ENCODE measurements at regions not wholly inside any gene's neighbourhood (a gene's known extent, or its start where the extent isn't known, plus 50 kb on each side); places are given as distances from the start of the nearest gene placed in this dataset.

GRCh38 chr18:78796693-78797455 is 182.7 kb upstream of the SALL3 start:
- H3K27me3 ChIP-seq (ENCODE audit: control insufficient read depth in 3 of 3, insufficient read depth in 3 of 3, low read depth in 1 of 3, low read length in 3 of 3): no peaks in the 10 kb centered on the region
- no peak overlapping the region for H2BK5ac ChIP-seq (ENCODE audit: low read length)
- no peaks in the 10 kb centered on the region for H3K9me3 ChIP-seq (replicated peaks in 1 of 2; ENCODE audit: control insufficient read depth in 2 of 2, insufficient read depth in 1 of 2, low read depth in 1 of 2, low read length in 2 of 2)
- no peak overlapping the region for H3K23ac ChIP-seq (ENCODE audit: low read depth, low read length, poor library complexity)
- no CpG with 5 or more reads among the region's 67 CpGs for WGBS, 2 donors (ENCODE audit: extremely low coverage in 2 of 2, insufficient read length in 2 of 2, insufficient replicate concordance in 1 of 2)
- H2AK5ac ChIP-seq (ENCODE audit: low read depth, low read length): no peak overlapping the region
- peak overlapping the region; percentile 5 for H3K18ac ChIP-seq (ENCODE audit: low read length)
- peak overlapping the region in 1 of 2 donors; percentile 23 for H3K4me3 ChIP-seq (ENCODE audit: low read length in 2 of 2)
- no peak overlapping the region for H2AFZ ChIP-seq (ENCODE audit: low read length)
- H2BK15ac ChIP-seq (ENCODE audit: low read length): no peak overlapping the region
- H3K36me3 ChIP-seq (replicated peaks in 1 of 2; ENCODE audit: control insufficient read depth in 2 of 2, insufficient read depth in 2 of 2, low read length in 2 of 2): no peaks in the 10 kb centered on the region
- no peak overlapping the region for H3K9ac ChIP-seq (ENCODE audit: low read depth, low read length, poor library complexity)
- no peak overlapping the region for H3K27ac ChIP-seq (replicated peaks; ENCODE audit: low read length)
- H3K14ac ChIP-seq (ENCODE audit: low read length): no peak overlapping the region
- H4K8ac ChIP-seq (ENCODE audit: low read depth, low read length): no peak overlapping the region
- H2BK12ac ChIP-seq (ENCODE audit: low read length): no peak overlapping the region
- no peak overlapping the region for H3K4me2 ChIP-seq (ENCODE audit: insufficient read depth, low read length, poor library complexity, severe bottlenecking)
- H3K4me1 ChIP-seq (ENCODE audit: control insufficient read depth in 2 of 2, insufficient read depth in 1 of 2, low read depth in 1 of 2, low read length in 2 of 2): no peaks in the 10 kb centered on the region
- no peak for DNase-seq (ENCODE audit: low spot score)
- no peak overlapping the region for H3K4ac ChIP-seq (ENCODE audit: low read length)
- H3K79me1 ChIP-seq (ENCODE audit: low read depth, low read length): no peaks in the 10 kb centered on the region
- H4K91ac ChIP-seq (ENCODE audit: low read depth, low read length, poor library complexity): no peak overlapping the region
- H2BK120ac ChIP-seq (ENCODE audit: low read depth, low read length): no peak overlapping the region

- no CpG with 5 or more reads among the region's 11 CpGs for WGBS, 2 donors (ENCODE audit: extremely low coverage in 2 of 2, insufficient read length in 2 of 2, insufficient replicate concordance in 1 of 2)
- Histone ChIP-seq H3K4ac (ENCODE audit: low read length) (no peak overlapping the region), H2AK5ac (ENCODE audit: low read depth, low read length) (no peak overlapping the region), H3K4me2 (ENCODE audit: insufficient read depth, low read length, poor library complexity, severe bottlenecking) (no peak overlapping the region), H3K36me3 (replicated peaks in 1 of 2; ENCODE audit: control insufficient read depth in 2 of 2, insufficient read depth in 2 of 2, low read length in 2 of 2) (no peaks in the 10 kb centered on the region), H3K9ac (ENCODE audit: low read depth, low read length, poor library complexity) (no peak overlapping the region), H4K91ac (ENCODE audit: low read depth, low read length, poor library complexity) (no peak overlapping the region), H2BK5ac (ENCODE audit: low read length) (no peak overlapping the region), H3K18ac (ENCODE audit: low read length) (no peak overlapping the region), H2BK120ac (ENCODE audit: low read depth, low read length) (no peak overlapping the region), H3K9me3 (replicated peaks in 1 of 2; ENCODE audit: control insufficient read depth in 2 of 2, insufficient read depth in 1 of 2, low read depth in 1 of 2, low read length in 2 of 2) (no peaks in the 10 kb centered on the region), H3K14ac (ENCODE audit: low read length) (no peak overlapping the region), H3K27me3 (ENCODE audit: control insufficient read depth in 3 of 3, insufficient read depth in 3 of 3, low read depth in 1 of 3, low read length in 3 of 3) (no peaks in the 10 kb centered on the region), H4K8ac (ENCODE audit: low read depth, low read length) (no peak overlapping the region), H3K4me3 (ENCODE audit: low read length in 2 of 2) (no peak overlapping the region), H3K23ac (ENCODE audit: low read depth, low read length, poor library complexity) (no peak overlapping the region), H2AFZ (ENCODE audit: low read length) (no peak overlapping the region), H3K79me1 (ENCODE audit: low read depth, low read length) (no peaks in the 10 kb centered on the region), H2BK15ac (ENCODE audit: low read length) (no peak overlapping the region), H3K4me1 (ENCODE audit: control insufficient read depth in 2 of 2, insufficient read depth in 1 of 2, low read depth in 1 of 2, low read length in 2 of 2) (no peaks in the 10 kb centered on the region), H2BK12ac (ENCODE audit: low read length) (no peak overlapping the region), H3K27ac (replicated peaks; ENCODE audit: low read length) (no peak overlapping the region)
- DNase-seq (ENCODE audit: low spot score): no peak
These were observed 182.1 kb upstream of the SALL3 start for GRCh38 chr18:78797499-78797898.

- no peak overlapping the region for H2BK5ac ChIP-seq (ENCODE audit: low read length)
- H3K4me1 ChIP-seq (ENCODE audit: control insufficient read depth in 2 of 2, insufficient read depth in 1 of 2, low read depth in 1 of 2, low read length in 2 of 2): no peaks in the 10 kb centered on the region
- no peak overlapping the region for H3K4ac ChIP-seq (ENCODE audit: low read length)
- no peak overlapping the region for H3K4me2 ChIP-seq (ENCODE audit: insufficient read depth, low read length, poor library complexity, severe bottlenecking)
- DNase-seq (ENCODE audit: low spot score): no peak
- H3K18ac ChIP-seq (ENCODE audit: low read length): peak overlapping the region; percentile 40
- H3K14ac ChIP-seq (ENCODE audit: low read length): no peak overlapping the region
- H3K36me3 ChIP-seq (replicated peaks in 1 of 2; ENCODE audit: control insufficient read depth in 2 of 2, insufficient read depth in 2 of 2, low read length in 2 of 2): no peaks in the 10 kb centered on the region
- H4K91ac ChIP-seq (ENCODE audit: low read depth, low read length, poor library complexity): no peak overlapping the region
- no peak overlapping the region for H3K9ac ChIP-seq (ENCODE audit: low read depth, low read length, poor library complexity)
- H3K9me3 ChIP-seq (replicated peaks in 1 of 2; ENCODE audit: control insufficient read depth in 2 of 2, insufficient read depth in 1 of 2, low read depth in 1 of 2, low read length in 2 of 2): no peaks in the 10 kb centered on the region
- H2AK5ac ChIP-seq (ENCODE audit: low read depth, low read length): no peak overlapping the region
- WGBS, 2 donors (ENCODE audit: extremely low coverage in 2 of 2, insufficient read length in 2 of 2, insufficient replicate concordance in 1 of 2): no CpG with 5 or more reads among the region's 29 CpGs
- no peak overlapping the region for H3K23ac ChIP-seq (ENCODE audit: low read depth, low read length, poor library complexity)
- H4K8ac ChIP-seq (ENCODE audit: low read depth, low read length): no peak overlapping the region
- no peak overlapping the region for H2BK120ac ChIP-seq (ENCODE audit: low read depth, low read length)
- H3K79me1 ChIP-seq (ENCODE audit: low read depth, low read length): no peaks in the 10 kb centered on the region
- H3K4me3 ChIP-seq (ENCODE audit: low read length in 2 of 2): peak overlapping the region in 1 of 2 donors; percentile 50
- H2AFZ ChIP-seq (ENCODE audit: low read length): no peak overlapping the region
- no peak overlapping the region for H2BK12ac ChIP-seq (ENCODE audit: low read length)
- H2BK15ac ChIP-seq (ENCODE audit: low read length): no peak overlapping the region
- H3K27me3 ChIP-seq (ENCODE audit: control insufficient read depth in 3 of 3, insufficient read depth in 3 of 3, low read depth in 1 of 3, low read length in 3 of 3): no peaks in the 10 kb centered on the region
- no peak overlapping the region for H3K27ac ChIP-seq (replicated peaks; ENCODE audit: low read length)
These were observed 181.0 kb upstream of the SALL3 start for GRCh38 chr18:78798402-78799175.

GRCh38 chr18:78799382-78800089 is 180.1 kb upstream of the SALL3 start:
- DNase-seq (ENCODE audit: low spot score): no peak

More at GRCh38 chr18:78799382-78800089, 180.1 kb upstream of the SALL3 start:
- H3K4me1 ChIP-seq (ENCODE audit: control insufficient read depth in 2 of 2, insufficient read depth in 1 of 2, low read depth in 1 of 2, low read length in 2 of 2): no peaks in the 10 kb centered on the region
- no peaks in the 10 kb centered on the region for H3K36me3 ChIP-seq (replicated peaks in 1 of 2; ENCODE audit: control insufficient read depth in 2 of 2, insufficient read depth in 2 of 2, low read length in 2 of 2)
- H3K9ac ChIP-seq (ENCODE audit: low read depth, low read length, poor library complexity): no peak overlapping the region
- no peak overlapping the region for H3K18ac ChIP-seq (ENCODE audit: low read length)
- no peak overlapping the region for H2AK5ac ChIP-seq (ENCODE audit: low read depth, low read length)
- H3K27me3 ChIP-seq (ENCODE audit: control insufficient read depth in 3 of 3, insufficient read depth in 3 of 3, low read depth in 1 of 3, low read length in 3 of 3): no peaks in the 10 kb centered on the region
- no peak overlapping the region for H3K4ac ChIP-seq (ENCODE audit: low read length)
- no peak overlapping the region for H2AFZ ChIP-seq (ENCODE audit: low read length)
- no peak overlapping the region for H2BK5ac ChIP-seq (ENCODE audit: low read length)
- H3K14ac ChIP-seq (ENCODE audit: low read length): peak overlapping the region; percentile 33
- 100% methylated on average over 3 of the region's 29 CpGs for WGBS, 2 donors (ENCODE audit: extremely low coverage in 2 of 2, insufficient read length in 2 of 2, insufficient replicate concordance in 1 of 2)
- H4K91ac ChIP-seq (ENCODE audit: low read depth, low read length, poor library complexity): no peak overlapping the region
- H2BK15ac ChIP-seq (ENCODE audit: low read length): no peak overlapping the region
- no peak overlapping the region for H2BK120ac ChIP-seq (ENCODE audit: low read depth, low read length)
- no peak overlapping the region for H4K8ac ChIP-seq (ENCODE audit: low read depth, low read length)
- no peaks in the 10 kb centered on the region for H3K9me3 ChIP-seq (replicated peaks in 1 of 2; ENCODE audit: control insufficient read depth in 2 of 2, insufficient read depth in 1 of 2, low read depth in 1 of 2, low read length in 2 of 2)
- H3K4me3 ChIP-seq (ENCODE audit: low read length in 2 of 2): peak overlapping the region in 1 of 2 donors; percentile 63
- no peak overlapping the region for H2BK12ac ChIP-seq (ENCODE audit: low read length)
- H3K27ac ChIP-seq (replicated peaks; ENCODE audit: low read length): no peak overlapping the region
- H3K4me2 ChIP-seq (ENCODE audit: insufficient read depth, low read length, poor library complexity, severe bottlenecking): no peak overlapping the region
- H3K23ac ChIP-seq (ENCODE audit: low read depth, low read length, poor library complexity): peak overlapping the region; percentile 25
- H3K79me1 ChIP-seq (ENCODE audit: low read depth, low read length): no peaks in the 10 kb centered on the region

Measured in neuronal stem cell (in vitro differentiated cells).